ENCODE measurements at regions not wholly inside any gene's neighbourhood (a gene's known extent, or its start where the extent isn't known, plus 50 kb on each side); places are given as distances from the start of the nearest gene placed in this dataset.

DNA sequence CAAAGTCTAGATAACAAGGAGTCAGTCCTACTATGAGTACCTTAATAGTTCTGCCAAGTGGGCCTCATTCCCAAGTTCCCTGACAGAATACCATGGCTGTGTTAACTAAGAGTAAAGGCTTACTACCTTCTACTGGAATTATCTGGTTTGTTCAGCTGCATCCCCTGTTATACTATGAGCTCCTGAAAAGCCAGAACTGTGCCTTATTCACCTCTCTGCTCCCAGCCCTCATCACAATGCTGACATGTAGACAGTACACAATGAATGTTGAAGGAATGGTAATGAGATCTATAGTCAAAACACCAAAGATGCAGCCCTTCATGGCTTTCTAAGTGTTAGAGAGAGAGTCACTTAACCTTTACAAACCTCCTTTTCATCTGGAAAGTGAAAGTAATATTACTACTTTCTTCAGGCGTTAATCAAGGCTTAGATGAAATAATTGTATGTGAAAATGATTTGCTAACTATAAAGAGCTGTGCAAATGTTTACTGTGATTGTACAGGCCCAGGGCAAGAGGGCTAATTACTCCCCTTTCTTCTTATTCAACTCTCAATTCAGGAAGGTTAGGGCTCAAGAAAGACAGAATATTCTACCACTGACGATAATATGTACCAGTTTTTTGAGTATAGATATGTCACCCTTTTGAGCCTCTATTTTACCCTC is 70.3 kb upstream of the MROH9 start:
- TF ChIP-seq ZBTB49 (CRISPR knock-in tag; IDR thresholded peaks at IDR 0.05; ENCODE audit: borderline replicate concordance) (no peak), HOXA5 (CRISPR knock-in tag; IDR thresholded peaks at IDR 0.05) (no peak)
- TF ChIP-seq, protein P1, sequence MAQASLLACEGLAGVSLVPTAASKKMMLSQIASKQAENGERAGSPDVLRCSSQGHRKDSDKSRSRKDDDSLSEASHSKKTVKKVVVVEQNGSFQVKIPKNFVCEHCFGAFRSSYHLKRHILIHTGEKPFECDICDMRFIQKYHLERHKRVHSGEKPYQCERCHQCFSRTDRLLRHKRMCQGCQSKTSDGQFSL (CRISPR knock-in tag; IDR thresholded peaks at IDR 0.05): no peak
- TF ChIP-seq, protein P2, sequence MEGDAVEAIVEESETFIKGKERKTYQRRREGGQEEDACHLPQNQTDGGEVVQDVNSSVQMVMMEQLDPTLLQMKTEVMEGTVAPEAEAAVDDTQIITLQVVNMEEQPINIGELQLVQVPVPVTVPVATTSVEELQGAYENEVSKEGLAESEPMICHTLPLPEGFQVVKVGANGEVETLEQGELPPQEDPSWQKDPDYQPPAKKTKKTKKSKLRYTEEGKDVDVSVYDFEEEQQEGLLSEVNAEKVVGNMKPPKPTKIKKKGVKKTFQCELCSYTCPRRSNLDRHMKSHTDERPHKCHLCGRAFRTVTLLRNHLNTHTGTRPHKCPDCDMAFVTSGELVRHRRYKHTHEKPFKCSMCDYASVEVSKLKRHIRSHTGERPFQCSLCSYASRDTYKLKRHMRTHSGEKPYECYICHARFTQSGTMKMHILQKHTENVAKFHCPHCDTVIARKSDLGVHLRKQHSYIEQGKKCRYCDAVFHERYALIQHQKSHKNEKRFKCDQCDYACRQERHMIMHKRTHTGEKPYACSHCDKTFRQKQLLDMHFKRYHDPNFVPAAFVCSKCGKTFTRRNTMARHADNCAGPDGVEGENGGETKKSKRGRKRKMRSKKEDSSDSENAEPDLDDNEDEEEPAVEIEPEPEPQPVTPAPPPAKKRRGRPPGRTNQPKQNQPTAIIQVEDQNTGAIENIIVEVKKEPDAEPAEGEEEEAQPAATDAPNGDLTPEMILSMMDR (CRISPR knock-in tag; IDR thresholded peaks at IDR 0.05): no peak
- TF ChIP-seq, protein P3, sequence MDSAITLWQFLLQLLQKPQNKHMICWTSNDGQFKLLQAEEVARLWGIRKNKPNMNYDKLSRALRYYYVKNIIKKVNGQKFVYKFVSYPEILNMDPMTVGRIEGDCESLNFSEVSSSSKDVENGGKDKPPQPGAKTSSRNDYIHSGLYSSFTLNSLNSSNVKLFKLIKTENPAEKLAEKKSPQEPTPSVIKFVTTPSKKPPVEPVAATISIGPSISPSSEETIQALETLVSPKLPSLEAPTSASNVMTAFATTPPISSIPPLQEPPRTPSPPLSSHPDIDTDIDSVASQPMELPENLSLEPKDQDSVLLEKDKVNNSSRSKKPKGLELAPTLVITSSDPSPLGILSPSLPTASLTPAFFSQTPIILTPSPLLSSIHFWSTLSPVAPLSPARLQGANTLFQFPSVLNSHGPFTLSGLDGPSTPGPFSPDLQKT (CRISPR knock-in tag; IDR thresholded peaks at IDR 0.05; ENCODE audit: borderline replicate concordance): no peak
